ENCODE measurements at regions not wholly inside any gene's neighbourhood (a gene's known extent, or its start where the extent isn't known, plus 50 kb on each side); places are given as distances from the start of the nearest gene placed in this dataset.
A peak's percentile ranks its signal among the peaks of the same experiment; 100 is the strongest.

- DNase-seq: no peak
Measured at GRCh38 chr4:184575306-184575705, 73.9 kb downstream of the CASP3 start.

GRCh38 chr4:184574861-184575260 is 74.4 kb downstream of the CASP3 start:
- no peak for DNase-seq

- DNase-seq: no peak
Measured at GRCh38 chr4:184573701-184574100, 75.5 kb downstream of the CASP3 start.

DNA sequence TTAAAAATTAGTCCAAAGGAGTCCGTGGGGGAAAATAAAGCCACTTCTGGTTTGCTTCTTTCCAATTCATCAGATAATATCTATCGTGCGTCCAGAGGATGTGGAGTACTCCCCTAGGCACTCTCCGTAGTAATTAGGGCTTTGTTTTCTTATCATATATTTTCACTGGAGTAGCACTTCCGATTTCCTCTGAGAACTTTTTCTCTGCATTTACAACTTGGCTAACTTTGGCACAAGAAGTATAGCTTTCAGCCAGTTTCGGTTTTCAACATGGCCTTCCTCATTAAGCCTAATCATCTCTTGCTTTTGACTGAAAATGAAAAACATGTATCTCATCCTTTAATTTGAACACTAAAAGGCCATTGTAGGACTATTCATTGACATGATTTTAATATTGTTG is 80.5 kb downstream of the CASP3 start:
- no peak for DNase-seq

DNA sequence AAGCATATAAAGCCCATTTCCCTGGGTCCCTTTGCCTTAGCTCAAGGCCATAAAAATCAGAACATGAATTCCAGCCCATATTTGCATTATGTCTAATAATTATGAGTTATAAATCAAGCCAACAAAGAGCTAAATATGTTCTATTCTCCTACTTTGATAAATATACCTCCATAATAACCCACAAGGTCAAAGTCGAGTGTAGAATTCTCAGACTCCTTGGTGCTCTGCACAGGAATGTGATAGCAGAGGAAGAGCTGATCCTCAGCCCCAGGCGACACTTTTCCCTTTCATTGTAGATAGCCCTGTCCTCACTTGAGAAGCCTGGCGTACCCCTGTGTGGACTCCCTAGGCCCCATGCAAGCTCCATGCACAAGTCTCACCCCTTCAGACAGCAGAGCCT is 85.6 kb downstream of the CASP3 start:
- no peak for DNase-seq

GRCh38 chr4:184558996-184559395 is 84.6 kb upstream of the IRF2 start:
- no peak for DNase-seq

DNA sequence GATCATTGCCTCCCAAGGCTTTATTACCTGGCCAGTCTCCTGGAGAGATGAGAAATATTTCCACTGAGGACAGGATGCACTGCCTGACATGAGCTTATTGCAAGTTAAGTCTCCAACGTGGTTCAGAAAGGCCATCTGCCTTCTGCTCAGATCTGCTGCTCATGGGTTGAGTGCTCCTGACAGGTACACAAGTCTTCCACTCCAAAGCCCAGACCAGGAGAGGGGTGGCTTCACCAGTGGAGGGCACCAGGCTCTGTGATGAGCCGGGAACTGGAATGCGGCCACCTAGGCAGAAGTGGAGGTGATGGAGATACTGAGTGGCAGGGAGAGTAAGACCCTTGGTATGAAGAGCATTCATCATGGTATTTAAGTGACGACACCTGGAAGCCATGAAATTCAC is 79.5 kb upstream of the IRF2 start:
- DNase-seq: no peak

- no peak for DNase-seq
Measured at GRCh38 chr4:184550476-184550875, 76.1 kb upstream of the IRF2 start.

DNA sequence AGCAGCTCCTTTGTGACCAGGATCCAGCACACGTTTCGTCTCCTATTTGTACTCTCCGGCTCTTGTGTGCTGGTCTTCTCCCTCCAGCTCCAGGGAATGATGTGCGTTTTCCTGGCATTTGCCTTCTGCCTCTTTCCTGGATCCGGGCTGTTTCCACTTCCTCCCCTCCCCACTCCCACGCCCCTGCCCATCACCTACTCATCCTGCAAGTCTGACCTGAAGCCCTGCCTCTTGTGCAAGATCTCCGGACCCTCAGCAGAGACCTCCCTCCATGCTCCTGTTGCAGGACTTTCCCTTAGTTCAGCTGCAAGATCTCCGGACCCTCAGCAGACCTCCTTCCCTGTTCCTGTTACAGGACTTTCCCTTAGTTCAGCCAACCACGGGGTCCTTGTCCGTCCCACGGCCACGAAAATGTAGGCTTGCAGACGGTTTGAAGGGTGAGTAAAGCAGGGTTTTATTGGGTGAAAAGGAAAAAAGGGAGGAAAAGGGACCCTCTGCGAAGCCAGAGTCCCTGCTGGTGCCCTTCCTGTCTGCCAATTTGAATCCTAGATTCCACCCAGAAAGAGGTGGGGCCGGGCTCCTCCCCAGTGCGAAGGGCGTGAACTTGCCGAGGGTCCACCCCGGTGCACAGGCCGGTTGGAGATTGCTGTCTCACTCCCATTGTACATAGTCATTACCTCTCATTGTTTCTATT is 74.4 kb upstream of the IRF2 start:
- DNase-seq: no peak

DNA sequence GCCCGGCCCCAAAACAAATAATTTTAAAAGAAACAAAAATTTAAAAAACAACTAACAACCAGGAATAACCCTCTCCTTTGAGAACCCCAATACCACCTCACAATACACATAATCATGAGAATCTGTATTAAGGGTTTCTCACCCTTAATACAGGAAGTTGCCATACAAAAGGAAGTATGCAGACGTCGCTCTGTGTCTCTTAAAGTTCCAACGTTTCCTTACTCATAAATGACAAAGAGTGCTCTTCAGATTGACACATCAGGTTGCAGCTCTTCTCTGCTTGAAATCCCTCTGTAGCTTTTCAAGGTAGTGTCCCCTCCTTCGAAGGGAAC is 73.9 kb upstream of the IRF2 start:
- no peak for DNase-seq

DNA sequence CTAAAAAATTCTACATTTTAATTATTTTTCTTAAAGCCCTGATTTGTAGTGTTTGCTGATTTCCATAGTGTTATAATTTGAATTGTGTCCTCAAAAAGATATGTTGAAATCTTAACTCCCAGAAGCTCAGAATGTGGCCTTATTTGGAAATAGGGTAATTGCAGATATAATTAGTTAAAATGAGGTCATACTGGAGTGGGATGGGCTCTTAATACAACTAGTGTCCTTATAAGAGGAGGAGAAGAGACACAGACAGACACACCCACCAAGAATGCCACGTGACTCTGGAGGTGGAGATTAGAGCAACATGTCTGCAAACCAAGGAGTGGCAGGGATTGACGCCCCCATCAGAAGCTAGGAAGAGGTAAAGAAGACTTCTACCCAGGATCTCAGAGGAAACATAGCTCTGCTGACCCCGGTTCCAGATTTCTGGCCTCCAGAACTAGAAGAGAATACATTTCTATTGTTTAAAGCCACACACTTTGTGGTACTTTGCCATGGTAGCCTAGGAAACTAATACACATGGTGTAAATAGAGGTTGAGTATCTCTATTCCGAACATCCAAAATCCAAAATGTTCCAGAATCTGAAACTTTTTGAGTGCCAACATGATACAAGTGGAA is 70.5 kb upstream of the IRF2 start:
- no peak for DNase-seq

DNA sequence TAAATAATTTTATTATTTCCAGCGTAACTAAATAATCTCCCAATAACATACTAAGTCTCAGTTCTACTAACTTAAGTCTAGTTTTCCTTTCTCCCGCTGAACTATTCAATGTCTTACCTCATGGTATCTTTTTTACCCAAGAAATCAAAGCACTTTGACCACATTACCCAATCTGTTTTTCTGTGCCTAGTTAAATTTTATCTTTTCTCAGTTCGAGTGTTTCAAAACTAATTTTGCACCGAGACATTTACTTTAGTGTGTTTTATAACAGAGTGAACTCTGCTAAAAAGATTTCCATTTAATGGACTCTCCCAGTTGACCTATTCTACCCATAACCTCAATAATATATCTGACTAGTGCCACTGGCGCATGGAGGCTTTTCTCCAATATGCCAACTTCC is 67.6 kb upstream of the IRF2 start:
- no peak for DNase-seq

DNA sequence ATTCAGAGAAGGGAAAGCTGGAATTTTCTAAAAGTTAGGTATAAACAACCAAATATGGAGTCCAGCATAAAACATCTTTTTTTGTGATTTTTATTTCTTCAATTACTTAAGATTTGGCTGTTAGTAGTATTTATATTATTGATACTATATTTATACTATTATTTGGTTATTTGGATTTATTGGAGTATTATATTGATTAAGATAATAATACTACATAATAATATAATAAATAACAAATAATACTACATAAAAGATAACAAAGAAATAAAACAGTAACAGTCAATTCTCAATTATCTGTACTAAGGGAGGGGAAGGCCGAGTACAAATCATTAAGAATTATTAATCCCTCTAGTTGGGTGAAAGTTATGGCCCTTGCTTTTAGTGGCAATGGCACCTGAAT is 66.0 kb upstream of the IRF2 start:
- DNase-seq: no peak

GRCh38 chr4:184538023-184538599 is 63.8 kb upstream of the IRF2 start:
- peak; percentile 83 for DNase-seq

GRCh38 chr4:184537269-184538022 is 63.1 kb upstream of the IRF2 start:
- peak; percentile 96 for DNase-seq

DNA sequence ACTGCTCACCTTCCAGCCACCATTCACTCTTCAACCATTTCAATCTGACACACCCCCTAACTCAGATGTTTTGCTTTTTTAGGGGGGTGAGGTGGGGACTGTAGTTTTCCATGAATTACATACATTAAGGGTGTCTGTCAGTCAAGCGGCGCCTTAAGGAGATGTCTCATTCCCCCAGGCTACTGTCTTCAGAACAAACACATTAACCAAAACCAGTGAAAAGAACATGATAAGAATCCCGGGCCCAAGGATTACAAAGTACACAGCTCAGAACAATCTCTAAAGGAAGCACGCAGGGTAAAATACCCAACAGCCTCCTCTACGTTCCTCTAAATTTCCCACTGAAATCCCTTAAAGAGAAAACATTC is 62.5 kb upstream of the IRF2 start:
- no peak for DNase-seq

GRCh38 chr4:184536065-184536880 is 61.9 kb upstream of the IRF2 start:
- DNase-seq: no peak

DNA sequence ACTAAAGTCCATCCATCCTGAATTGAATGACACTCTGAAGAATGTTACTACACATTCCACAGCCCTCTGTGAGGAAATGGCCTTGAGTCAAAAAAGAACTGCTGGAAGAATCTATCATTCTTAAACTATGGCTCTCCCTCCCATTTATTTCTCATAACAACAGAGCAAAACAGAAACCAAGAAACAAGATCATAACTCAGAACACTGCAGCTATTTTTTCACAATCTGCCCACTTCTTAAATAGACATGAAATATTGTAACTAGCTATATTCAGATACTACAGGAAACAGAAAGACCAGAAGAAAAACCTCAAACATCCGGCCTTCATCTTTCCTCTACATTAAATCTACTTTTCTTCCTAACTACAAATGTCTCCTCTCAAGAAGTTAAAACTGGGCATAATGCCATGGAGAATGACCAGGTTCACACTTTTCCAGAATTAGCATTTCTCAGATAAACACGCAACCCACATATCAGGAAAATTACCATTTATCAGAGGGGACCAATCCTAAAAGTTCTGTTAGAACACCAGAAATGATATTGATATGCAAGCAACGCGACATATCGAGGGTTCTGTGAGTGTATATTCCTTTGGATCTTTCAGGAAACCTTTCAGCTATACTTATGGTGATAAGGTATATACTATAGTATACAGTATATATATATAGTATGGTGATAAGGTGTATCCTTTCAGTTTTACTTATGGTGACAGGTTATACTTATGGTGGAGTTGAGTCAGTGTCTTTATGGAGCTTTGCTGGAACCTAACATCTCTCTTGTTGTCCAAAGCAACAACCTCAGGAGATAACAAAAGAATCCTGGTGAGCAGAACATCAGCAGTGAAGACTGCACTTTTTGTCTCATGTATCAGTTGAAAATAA is 60.4 kb upstream of the IRF2 start:
- DNase-seq: no peak

GRCh38 chr4:184533908-184534307 is 59.6 kb upstream of the IRF2 start:
- no peak for DNase-seq

- no peak for DNase-seq
Measured at GRCh38 chr4:184531008-184531407, 56.7 kb upstream of the IRF2 start.

DNA sequence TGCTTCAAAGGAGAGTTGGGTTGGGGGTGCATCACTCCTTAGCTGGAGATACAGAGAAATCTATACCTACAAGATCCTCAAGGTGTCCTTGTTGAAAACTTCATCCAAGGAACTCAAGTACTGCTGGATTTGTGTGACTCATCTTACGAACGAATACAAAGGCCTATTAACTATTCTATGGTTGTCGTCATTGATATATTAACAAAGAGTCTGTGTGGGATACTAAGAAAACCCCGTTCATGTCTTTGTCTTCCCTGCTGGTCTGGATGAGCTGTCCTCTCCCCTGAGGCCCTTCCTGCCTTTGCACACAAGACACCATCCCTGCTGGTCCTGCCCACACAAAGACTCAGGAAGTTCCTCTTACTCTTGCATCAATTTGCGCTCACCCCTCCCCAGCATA is 54.9 kb upstream of the IRF2 start:
- DNase-seq: no peak

- no peak for DNase-seq
Measured at GRCh38 chr4:184528713-184529112, 54.4 kb upstream of the IRF2 start.
